Fibroblast of lung (primary cell): ENCODE measurements at regions not wholly inside any gene's neighbourhood (a gene's known extent, or its start where the extent isn't known, plus 50 kb on each side); places are given as distances from the start of the nearest gene placed in this dataset.

Source experiments
- DNase-seq, 2 donors: peaks; one replicate each; pipeline versions ENCODE4 v3.0.0 to v3.0.0-alpha.2; 2010; ENCODE audit warnings: low read depth in 2 of 2
- H2AFZ ChIP-seq: 2 replicates; pipeline ENCODE4 v1.5.1; 2012; ENCODE audit warnings: low read length, control low read depth, inconsistent platforms
- H3K27ac ChIP-seq: 2 replicates; pipeline ENCODE4 v1.5.1; 2011; ENCODE audit warnings: low read length, control low read depth; ENCODE audit not compliant: insufficient read depth
- H3K27me3 ChIP-seq: 2 replicates; pipeline ENCODE4 v1.5.1; 2011; ENCODE audit warnings: mild to moderate bottlenecking, low read length; ENCODE audit not compliant: control insufficient read depth, insufficient read depth
- H3K36me3 ChIP-seq: 2 replicates; pipeline ENCODE4 v1.5.1; 2011; ENCODE audit warnings: low read length; ENCODE audit not compliant: control insufficient read depth, insufficient read depth
- H3K4me1 ChIP-seq: 2 replicates; pipeline ENCODE4 v1.5.1; 2011; ENCODE audit warnings: low read length; ENCODE audit not compliant: control insufficient read depth, insufficient read depth; ENCODE audit errors: extremely low read depth
- H3K4me2 ChIP-seq: 2 replicates; pipeline ENCODE4 v1.5.1; 2011; ENCODE audit warnings: low read length, control low read depth; ENCODE audit not compliant: insufficient read depth; ENCODE audit errors: extremely low read depth
- H3K4me3 ChIP-seq, 4 experiments: fragments of 200-600 bp in 1 of 4; sonication (generic) in 1 of 4; replicated peaks in 1 of 4; 2 replicates each; pipeline ENCODE4 v1.5.1; 2011 to 2016; ENCODE audit warnings: low read length in 4 of 4, low read depth in 3 of 4, mild to moderate bottlenecking in 3 of 4, control low read depth in 2 of 4, inconsistent platforms in 1 of 4, mixed read lengths in 1 of 4; ENCODE audit not compliant: insufficient read depth in 1 of 4; ENCODE audit errors: control extremely low read depth in 1 of 4
- H3K79me2 ChIP-seq: 2 replicates; pipeline ENCODE4 v1.5.1; 2012; ENCODE audit warnings: mild to moderate bottlenecking, low read length, inconsistent platforms; ENCODE audit not compliant: control insufficient read depth, insufficient read depth
- H3K9ac ChIP-seq: 2 replicates; pipeline ENCODE4 v1.5.1; 2011; ENCODE audit warnings: mild to moderate bottlenecking, low read length, control low read depth; ENCODE audit not compliant: insufficient read depth
- H3K9me3 ChIP-seq: 2 replicates; pipeline ENCODE4 v1.5.1; 2012; ENCODE audit warnings: low read depth, low read length; ENCODE audit not compliant: control insufficient read depth, insufficient read depth
- H4K20me1 ChIP-seq: 2 replicates; pipeline ENCODE4 v1.5.1; 2011; ENCODE audit warnings: low read length; ENCODE audit not compliant: control insufficient read depth, insufficient read depth; ENCODE audit errors: extremely low read depth
- CTCF ChIP-seq, 2 donors: IDR thresholded peaks in 1 of 2; conservative IDR thresholded peaks in 1 of 2; 1 replicate in 1 of 2; 2 replicates in 1 of 2; pipeline ENCODE4 v1.5.1; 2011 to 2012; ENCODE audit warnings: low read length in 2 of 2, control low read depth in 1 of 2, inconsistent platforms in 1 of 2, low read depth in 1 of 2, mild to moderate bottlenecking in 1 of 2
- EZH2 ChIP-seq: IDR thresholded peaks from 2 replicates; pipeline ENCODE4 v1.5.1; 2012; ENCODE audit warnings: low read length, control low read depth, mild to moderate bottlenecking; ENCODE audit errors: missing control alignments

- H3K79me2 ChIP-seq: no peaks in the 10 kb centered on the region
- H3K4me3 ChIP-seq: no peak overlapping the region
- no peak overlapping the region for H3K27ac ChIP-seq
- no peaks in the 10 kb centered on the region for H3K4me1 ChIP-seq
- no peaks in the 10 kb centered on the region for H3K9me3 ChIP-seq
- H2AFZ ChIP-seq: peak overlapping the region; percentile 19
- no peak for DNase-seq
- no peaks in the 10 kb centered on the region for H3K36me3 ChIP-seq
- no peaks in the 10 kb centered on the region for H4K20me1 ChIP-seq
- H3K4me2 ChIP-seq: no peak overlapping the region
- H3K9ac ChIP-seq: no peak overlapping the region
- TF ChIP-seq CTCF (conservative IDR thresholded peaks at IDR 0.05 in 1 of 2, IDR thresholded peaks at IDR 0.05 in 1 of 2; ENCODE audit: low read depth in 1 of 2, low read length in 2 of 2) (no peak), EZH2 (no peak)
- no peaks in the 10 kb centered on the region for H3K27me3 ChIP-seq
Observed at GRCh38 chr6:163867518-163868292, 453.2 kb downstream of the QKI start.

- H3K27ac ChIP-seq: no peak overlapping the region
- H3K4me1 ChIP-seq: no peaks in the 10 kb centered on the region
- DNase-seq: no peak
- H3K27me3 ChIP-seq: no peaks in the 10 kb centered on the region
- no peaks in the 10 kb centered on the region for H3K9me3 ChIP-seq
- H3K4me3 ChIP-seq: no peak overlapping the region
- no peaks in the 10 kb centered on the region for H4K20me1 ChIP-seq
- no peaks in the 10 kb centered on the region for H3K79me2 ChIP-seq
- no peaks in the 10 kb centered on the region for H3K36me3 ChIP-seq
- no peak overlapping the region for H2AFZ ChIP-seq
- H3K4me2 ChIP-seq: no peak overlapping the region
- TF ChIP-seq EZH2 (no peak), CTCF (conservative IDR thresholded peaks at IDR 0.05 in 1 of 2, IDR thresholded peaks at IDR 0.05 in 1 of 2; ENCODE audit: low read depth in 1 of 2, low read length in 2 of 2) (no peak)
- H3K9ac ChIP-seq: no peak overlapping the region
Observed at GRCh38 chr6:163866192-163866591, 451.7 kb downstream of the QKI start.

GRCh38 chr6:163863565-163863964 lies 449.0 kb downstream of the QKI start:
- no peak overlapping the region for H3K4me3 ChIP-seq
- no peaks in the 10 kb centered on the region for H3K36me3 ChIP-seq
- H3K9ac ChIP-seq: no peak overlapping the region
- H2AFZ ChIP-seq: no peak overlapping the region
- no peak overlapping the region for H3K4me2 ChIP-seq
- H3K9me3 ChIP-seq: no peaks in the 10 kb centered on the region
- no peaks in the 10 kb centered on the region for H3K4me1 ChIP-seq
- no peak for DNase-seq
- H3K27ac ChIP-seq: no peak overlapping the region
- no peak for TF ChIP-seq CTCF (conservative IDR thresholded peaks at IDR 0.05 in 1 of 2, IDR thresholded peaks at IDR 0.05 in 1 of 2; ENCODE audit: low read depth in 1 of 2, low read length in 2 of 2)
- TF ChIP-seq EZH2: no peak
- no peaks in the 10 kb centered on the region for H3K79me2 ChIP-seq
- no peaks in the 10 kb centered on the region for H3K27me3 ChIP-seq
- H4K20me1 ChIP-seq: no peaks in the 10 kb centered on the region
